C4-2B (cell line): ENCODE measurements at regions not wholly inside any gene's neighbourhood (a gene's known extent, or its start where the extent isn't known, plus 50 kb on each side); places are given as distances from the start of the nearest gene placed in this dataset.

ENCODE experiments used
- H3K27ac ChIP-seq: fragments of 450-650 bp; 2 replicates; pipeline ENCODE4 v1.5.1; 2017
- ZFX ChIP-seq: fragments of 450-650 bp; IDR thresholded peaks from 2 replicates; pipeline ENCODE4 v1.6.1; 2017
- TF ChIP-seq, protein P1 (sequence below): fragments of 450-650 bp; conservative IDR thresholded peaks from 2 replicates; pipeline ENCODE4 v1.5.1; 2017; ENCODE audit warnings: mild to moderate bottlenecking

DNA sequence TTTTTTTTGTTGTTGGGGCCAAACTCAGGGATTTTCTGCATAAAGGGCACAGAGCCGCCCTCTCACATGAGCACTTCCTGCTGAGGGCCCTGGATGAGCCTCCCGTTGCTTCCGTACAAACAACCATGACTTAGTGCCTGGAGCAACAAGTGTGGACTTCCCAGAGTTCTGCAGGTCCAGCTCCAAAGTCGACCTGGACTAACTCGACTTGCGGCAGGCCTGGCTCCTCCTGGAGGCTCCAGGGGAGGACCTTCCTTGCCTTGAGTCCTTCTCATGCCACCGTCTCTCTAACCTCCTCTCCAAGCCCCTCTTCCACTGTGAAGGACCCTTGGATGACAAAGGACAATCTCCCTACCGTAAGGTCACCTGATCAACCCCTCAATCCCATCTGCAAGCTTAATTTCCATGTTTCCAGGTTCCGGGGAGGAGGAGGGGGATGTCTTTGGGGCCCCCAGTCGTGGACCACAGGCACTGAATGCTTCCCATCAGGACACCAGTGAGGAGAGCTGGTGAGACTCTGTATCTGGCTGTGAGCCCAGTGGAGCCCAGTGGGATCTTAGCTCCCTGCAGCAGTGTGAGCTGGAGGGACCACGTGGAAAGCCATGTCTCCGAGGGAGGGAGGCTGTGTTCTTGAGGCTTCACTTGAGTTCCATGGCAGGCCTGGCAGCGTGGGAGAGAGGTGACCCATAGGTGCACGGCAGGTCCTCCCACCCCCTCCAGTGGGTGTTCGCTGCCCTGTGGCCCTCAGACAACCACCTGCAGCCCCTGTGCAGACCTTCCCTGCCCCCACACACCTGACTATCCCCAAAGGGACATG is 199.5 kb upstream of the PPP2R2D start:
- no peak for TF ChIP-seq ZFX
- TF ChIP-seq, protein P1, sequence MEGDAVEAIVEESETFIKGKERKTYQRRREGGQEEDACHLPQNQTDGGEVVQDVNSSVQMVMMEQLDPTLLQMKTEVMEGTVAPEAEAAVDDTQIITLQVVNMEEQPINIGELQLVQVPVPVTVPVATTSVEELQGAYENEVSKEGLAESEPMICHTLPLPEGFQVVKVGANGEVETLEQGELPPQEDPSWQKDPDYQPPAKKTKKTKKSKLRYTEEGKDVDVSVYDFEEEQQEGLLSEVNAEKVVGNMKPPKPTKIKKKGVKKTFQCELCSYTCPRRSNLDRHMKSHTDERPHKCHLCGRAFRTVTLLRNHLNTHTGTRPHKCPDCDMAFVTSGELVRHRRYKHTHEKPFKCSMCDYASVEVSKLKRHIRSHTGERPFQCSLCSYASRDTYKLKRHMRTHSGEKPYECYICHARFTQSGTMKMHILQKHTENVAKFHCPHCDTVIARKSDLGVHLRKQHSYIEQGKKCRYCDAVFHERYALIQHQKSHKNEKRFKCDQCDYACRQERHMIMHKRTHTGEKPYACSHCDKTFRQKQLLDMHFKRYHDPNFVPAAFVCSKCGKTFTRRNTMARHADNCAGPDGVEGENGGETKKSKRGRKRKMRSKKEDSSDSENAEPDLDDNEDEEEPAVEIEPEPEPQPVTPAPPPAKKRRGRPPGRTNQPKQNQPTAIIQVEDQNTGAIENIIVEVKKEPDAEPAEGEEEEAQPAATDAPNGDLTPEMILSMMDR, result no peak
- H3K27ac ChIP-seq, result no peak overlapping the region

DNA sequence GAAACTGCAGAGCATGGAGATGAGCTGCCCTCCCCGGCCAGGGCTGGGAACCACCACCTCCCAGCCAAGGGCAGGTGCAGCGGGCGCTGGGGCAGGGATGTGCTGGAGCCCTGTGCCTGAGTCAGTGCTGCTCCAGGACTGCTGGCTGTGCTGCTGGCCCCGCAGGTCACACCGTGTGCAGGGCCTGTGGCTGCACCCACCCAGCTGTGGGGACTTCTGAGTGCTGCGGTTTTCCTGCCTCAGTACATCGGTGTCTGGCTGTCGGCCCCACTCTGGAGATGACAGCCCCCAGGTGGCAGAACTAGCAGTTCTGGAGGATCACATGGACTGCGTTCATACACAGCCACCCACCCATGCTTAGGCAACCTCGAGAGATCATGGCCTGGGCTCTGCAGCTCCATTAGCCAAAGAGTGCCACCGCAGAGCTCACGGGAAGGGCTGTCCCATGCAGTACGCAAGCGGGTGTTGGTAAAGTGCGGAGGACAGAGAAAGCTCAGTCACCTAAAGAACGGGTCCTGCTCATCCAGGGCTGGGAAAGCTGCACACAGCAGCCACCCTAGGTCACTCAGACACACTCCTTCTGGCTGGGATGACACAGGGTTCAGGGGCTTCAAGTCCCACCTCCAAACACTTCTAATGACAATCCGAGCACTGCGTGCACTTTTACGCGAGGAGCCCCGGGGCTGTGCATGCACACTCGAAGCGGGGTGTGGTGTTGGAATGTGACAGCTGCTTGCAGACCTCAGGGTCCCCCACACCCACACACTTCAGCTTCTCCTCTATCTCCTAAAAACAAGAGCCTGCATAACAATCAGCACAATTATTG is 198.1 kb upstream of the PPP2R2D start:
- TF ChIP-seq, protein P1, result no peak
- TF ChIP-seq ZFX, result no peak
- H3K27ac ChIP-seq, result no peak overlapping the region

DNA sequence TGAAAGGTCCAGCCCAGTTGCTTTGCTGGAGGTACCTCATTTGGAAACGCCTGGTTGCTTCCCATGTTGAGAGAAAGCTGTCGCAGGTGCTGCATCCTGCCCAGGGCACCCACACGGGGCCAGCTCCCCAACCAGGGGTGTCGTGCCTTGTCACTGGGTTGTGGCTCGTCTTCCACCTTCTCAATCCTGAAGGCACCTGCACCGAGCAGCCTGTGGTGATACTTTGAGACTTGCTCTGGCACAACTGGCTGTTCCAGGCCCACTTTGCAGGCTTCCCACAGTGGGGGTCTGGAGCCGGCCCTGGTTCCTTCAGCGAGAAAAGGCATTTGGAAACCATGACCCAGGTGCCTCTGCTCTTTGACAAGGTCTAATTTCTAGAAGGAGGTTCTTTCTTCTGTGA is 197.3 kb upstream of the PPP2R2D start:
- no peak overlapping the region for H3K27ac ChIP-seq
- TF ChIP-seq, protein P1, result no peak
- no peak for TF ChIP-seq ZFX

DNA sequence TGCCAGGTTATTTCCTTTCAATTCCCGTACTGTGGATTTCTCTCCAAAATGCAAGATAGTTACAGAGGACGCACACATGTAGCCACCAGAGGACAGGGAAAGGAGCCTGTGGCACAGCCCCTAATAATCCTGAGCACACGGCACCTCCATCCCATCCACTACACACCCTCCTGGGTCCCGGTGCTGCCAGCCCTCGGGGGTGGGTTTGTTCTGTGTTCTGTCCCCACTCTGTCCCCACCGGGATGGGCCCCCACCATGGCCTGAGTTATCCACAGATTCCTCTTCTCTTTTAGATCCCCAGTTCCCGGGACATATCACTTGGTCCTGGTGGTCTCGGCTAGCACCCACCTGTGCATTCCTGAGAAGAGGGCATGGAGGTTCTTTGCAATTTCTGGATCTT is 196.9 kb upstream of the PPP2R2D start:
- no peak overlapping the region for H3K27ac ChIP-seq
- no peak for TF ChIP-seq ZFX
- TF ChIP-seq, protein P1, result no peak

DNA sequence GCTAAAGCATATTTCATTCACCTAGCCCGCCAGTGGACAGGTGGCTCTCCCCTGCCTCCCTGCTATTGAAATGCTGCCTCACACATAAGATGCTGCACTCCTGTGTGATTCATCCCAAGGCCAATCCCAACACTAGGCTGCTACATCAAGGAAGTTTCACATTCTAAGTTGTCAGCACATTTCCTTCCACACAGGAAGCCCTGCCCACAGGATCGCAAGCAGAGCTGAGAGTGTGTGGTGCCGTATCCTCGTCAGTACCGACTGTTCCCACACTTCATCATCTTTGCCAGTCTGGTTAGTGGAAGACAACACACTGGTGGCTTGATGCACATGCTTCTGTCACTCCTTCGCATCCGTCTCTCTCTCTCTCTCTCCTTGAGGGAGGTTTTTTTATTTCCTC is 194.3 kb upstream of the PPP2R2D start:
- no peak for TF ChIP-seq ZFX
- TF ChIP-seq, protein P1, result no peak
- no peak overlapping the region for H3K27ac ChIP-seq

DNA sequence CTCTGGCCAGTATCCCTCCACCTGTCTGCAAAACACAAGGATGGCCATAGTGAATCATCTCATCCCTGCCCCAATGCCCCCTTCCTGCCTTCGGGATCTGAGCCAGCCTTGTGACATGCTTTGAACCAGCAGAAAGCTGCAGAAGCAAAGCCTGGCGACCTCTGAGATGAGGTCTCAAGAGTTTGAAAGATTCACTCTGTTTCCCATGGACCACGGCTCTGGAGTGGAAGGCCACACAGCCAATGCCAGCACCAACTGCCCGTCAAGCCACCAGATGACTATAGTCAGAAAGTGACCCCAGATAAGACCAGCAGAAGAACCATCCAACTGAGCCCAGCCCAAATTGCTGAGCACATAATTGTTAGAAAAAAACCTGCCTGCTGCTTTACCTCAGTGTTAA is 193.9 kb upstream of the PPP2R2D start:
- H3K27ac ChIP-seq, result no peak overlapping the region
- TF ChIP-seq, protein P1, result no peak
- TF ChIP-seq ZFX, result no peak

DNA sequence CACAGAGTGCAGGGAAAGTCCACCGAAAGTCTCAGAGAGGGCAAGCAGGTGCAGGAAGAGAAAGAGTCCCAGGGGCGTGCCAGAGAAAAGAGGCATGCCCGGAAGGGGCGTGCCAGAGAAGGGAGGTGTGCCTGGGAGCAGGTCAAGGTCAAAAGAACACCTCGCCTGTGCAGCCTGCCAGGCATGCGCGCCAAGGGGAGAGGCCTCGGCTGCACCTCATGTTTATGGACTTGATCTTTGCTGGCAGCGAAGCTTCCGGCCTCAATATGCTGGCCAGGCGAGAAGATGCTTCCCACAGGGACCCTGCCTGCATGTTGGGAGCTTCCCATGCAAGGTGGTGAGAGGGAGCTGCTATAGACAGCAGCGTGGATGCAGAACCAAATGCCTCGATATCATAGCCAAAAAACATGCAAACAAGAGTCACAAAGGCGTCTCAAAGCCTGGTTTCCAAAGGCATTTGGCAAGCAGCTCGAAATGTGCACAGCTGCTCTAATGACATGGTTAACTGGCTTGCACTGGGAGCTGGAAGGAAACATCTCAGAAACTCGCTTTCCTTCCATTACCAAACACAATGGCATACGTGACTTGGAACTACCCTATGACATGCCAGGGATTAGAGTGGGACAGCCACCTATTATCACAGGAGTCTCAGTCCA is 192.5 kb upstream of the PPP2R2D start:
- TF ChIP-seq, protein P1, result no peak
- TF ChIP-seq ZFX, result no peak
- H3K27ac ChIP-seq, result no peak overlapping the region
